ENCODE measurements at regions not wholly inside any gene's neighbourhood (a gene's known extent, or its start where the extent isn't known, plus 50 kb on each side); places are given as distances from the start of the nearest gene placed in this dataset.

- intact Hi-C loops (cut with micrococcal nuclease; ENCODE audit: unreplicated experiment): no loop called here
- Histone ChIP-seq H3K27me3 (replicated peaks; ENCODE audit: insufficient read depth, low read depth, low read length, poor library complexity) (no peaks in the 10 kb centered on the region), H3K27ac (ENCODE audit: low read depth, low read length, poor library complexity, severe bottlenecking) (no peak overlapping the region), H3K36me3 (ENCODE audit: insufficient read depth, low read length, poor library complexity, severe bottlenecking) (no peaks in the 10 kb centered on the region), H3K4me1 (ENCODE audit: insufficient read depth, low read length, poor library complexity, severe bottlenecking) (no peaks in the 10 kb centered on the region), H3K9me3 (ENCODE audit: low read depth, low read length, poor library complexity, severe bottlenecking) (peaks cover 4% of the 10 kb centered on the region), H3K4me3 (ENCODE audit: low read depth, low read length, poor library complexity, severe bottlenecking) (no peak overlapping the region)
- ChIA-PET POLR2A (ENCODE audit: low non-redundant PET) (no interaction called here), CTCF (no interaction called here)
- no TSS peak for BruUV-seq (replicated peaks)
- TF ChIP-seq EZH2 (IDR thresholded peaks at IDR 0.05; ENCODE audit: borderline replicate concordance, low read depth, low read length, poor library complexity, severe bottlenecking) (no peak), CTCF (conservative IDR thresholded peaks at IDR 0.05; ENCODE audit: low read depth, low read length) (no peak)
- peak; percentile 3 for DNase-seq (ENCODE audit: low spot score)
These were observed 1499.6 kb downstream of the EFNA5 start for GRCh38 chr5:106171132-106171531.

GRCh38 chr5:106167766-106168165 lies 1503.0 kb downstream of the EFNA5 start:
- H3K27ac ChIP-seq (ENCODE audit: low read depth, low read length, poor library complexity, severe bottlenecking): no peak overlapping the region
- no peak for DNase-seq (ENCODE audit: low spot score)
- intact Hi-C loops (cut with micrococcal nuclease; ENCODE audit: unreplicated experiment): no loop called here
- no peaks in the 10 kb centered on the region for H3K4me1 ChIP-seq (ENCODE audit: insufficient read depth, low read length, poor library complexity, severe bottlenecking)
- no peaks in the 10 kb centered on the region for H3K36me3 ChIP-seq (ENCODE audit: insufficient read depth, low read length, poor library complexity, severe bottlenecking)
- ChIA-PET POLR2A (ENCODE audit: low non-redundant PET) (no interaction called here), CTCF (no interaction called here)
- TF ChIP-seq EZH2 (IDR thresholded peaks at IDR 0.05; ENCODE audit: borderline replicate concordance, low read depth, low read length, poor library complexity, severe bottlenecking) (no peak), CTCF (conservative IDR thresholded peaks at IDR 0.05; ENCODE audit: low read depth, low read length) (no peak)
- H3K4me3 ChIP-seq (ENCODE audit: low read depth, low read length, poor library complexity, severe bottlenecking): no peak overlapping the region
- no peaks in the 10 kb centered on the region for H3K27me3 ChIP-seq (replicated peaks; ENCODE audit: insufficient read depth, low read depth, low read length, poor library complexity)
- no TSS peak for BruUV-seq (replicated peaks)
- H3K9me3 ChIP-seq (ENCODE audit: low read depth, low read length, poor library complexity, severe bottlenecking): no peaks in the 10 kb centered on the region

GRCh38 chr5:106163233-106163632 lies 1507.5 kb downstream of the EFNA5 start:
- no peaks in the 10 kb centered on the region for H3K36me3 ChIP-seq (ENCODE audit: insufficient read depth, low read length, poor library complexity, severe bottlenecking)
- H3K27me3 ChIP-seq (replicated peaks; ENCODE audit: insufficient read depth, low read depth, low read length, poor library complexity): no peaks in the 10 kb centered on the region
- no peaks in the 10 kb centered on the region for H3K4me1 ChIP-seq (ENCODE audit: insufficient read depth, low read length, poor library complexity, severe bottlenecking)
- no peak overlapping the region for H3K4me3 ChIP-seq (ENCODE audit: low read depth, low read length, poor library complexity, severe bottlenecking)
- TF ChIP-seq CTCF (conservative IDR thresholded peaks at IDR 0.05; ENCODE audit: low read depth, low read length) (no peak), EZH2 (IDR thresholded peaks at IDR 0.05; ENCODE audit: borderline replicate concordance, low read depth, low read length, poor library complexity, severe bottlenecking) (no peak)
- H3K27ac ChIP-seq (ENCODE audit: low read depth, low read length, poor library complexity, severe bottlenecking): no peak overlapping the region
- CTCF ChIA-PET: no interaction called here
- POLR2A ChIA-PET (ENCODE audit: low non-redundant PET): no interaction called here
- H3K9me3 ChIP-seq (ENCODE audit: low read depth, low read length, poor library complexity, severe bottlenecking): no peaks in the 10 kb centered on the region
- no TSS peak for BruUV-seq (replicated peaks)
- no peak for DNase-seq (ENCODE audit: low spot score)
- intact Hi-C loops (cut with micrococcal nuclease; ENCODE audit: unreplicated experiment): no loop called here

All from A673 (cell line).